GM21528 (cell line): ENCODE measurements at regions not wholly inside any gene's neighbourhood (a gene's known extent, or its start where the extent isn't known, plus 50 kb on each side); places are given as distances from the start of the nearest gene placed in this dataset.
"Not testable (repeated sequence)": the region's sequence is repeated elsewhere in the genome, so short reads cannot be mapped to it uniquely, and the experiment has no call there.

Experiments
- ATAC-seq: cut with Tn5 transposase; IDR thresholded peaks from one replicate; pipeline ENCODE4 v1.9.1; 2021; ENCODE audit warnings: mild to moderate bottlenecking, moderate library complexity; ENCODE audit not compliant: unreplicated experiment, low FRiP score

GRCh38 chrX:137646472-137646871 is 80.5 kb downstream of the ZIC3 start:
- no peak for ATAC-seq

- no peak for ATAC-seq
Measured at GRCh38 chrX:137651647-137652046, 85.7 kb downstream of the ZIC3 start.

GRCh38 chrX:137652086-137652485 is 86.2 kb downstream of the ZIC3 start:
- no peak for ATAC-seq

GRCh38 chrX:137654481-137654880 is 88.6 kb downstream of the ZIC3 start:
- ATAC-seq = no peak

GRCh38 chrX:137667776-137668175 is 101.8 kb downstream of the ZIC3 start:
- no peak for ATAC-seq

GRCh38 chrX:137684591-137684990 is 118.7 kb downstream of the ZIC3 start:
- ATAC-seq = no peak

GRCh38 chrX:137695417-137695816 is 129.5 kb downstream of the ZIC3 start:
- no peak for ATAC-seq

- ATAC-seq = no peak
Measured at GRCh38 chrX:137707348-137707747, 141.4 kb downstream of the ZIC3 start.

GRCh38 chrX:137742846-137743245 is 176.9 kb downstream of the ZIC3 start:
- no peak for ATAC-seq

- no peak for ATAC-seq
Measured at GRCh38 chrX:137743414-137743813, 177.5 kb downstream of the ZIC3 start.

GRCh38 chrX:137746289-137746688 is 180.4 kb downstream of the ZIC3 start:
- ATAC-seq = no peak

GRCh38 chrX:137747244-137748043 is 181.5 kb downstream of the ZIC3 start:
- no peak for ATAC-seq

GRCh38 chrX:137748827-137749226 is 182.9 kb downstream of the ZIC3 start:
- no peak for ATAC-seq

GRCh38 chrX:137749246-137749645 is 183.3 kb downstream of the ZIC3 start:
- ATAC-seq = no peak

GRCh38 chrX:137771537-137771936 is 205.6 kb downstream of the ZIC3 start:
- ATAC-seq = no peak

GRCh38 chrX:137792214-137792613 is 226.3 kb downstream of the ZIC3 start:
- ATAC-seq = no peak

GRCh38 chrX:137797926-137798325 is 232.0 kb downstream of the ZIC3 start:
- ATAC-seq = not testable (repeated sequence)

GRCh38 chrX:137823257-137823656 is 257.3 kb downstream of the ZIC3 start:
- no peak for ATAC-seq

- no peak for ATAC-seq
Measured at GRCh38 chrX:137847376-137847775, 281.4 kb downstream of the ZIC3 start.

GRCh38 chrX:137848266-137848905 is 282.5 kb downstream of the ZIC3 start:
- ATAC-seq = no peak

- ATAC-seq = no peak
Measured at GRCh38 chrX:137852502-137852901, 286.6 kb downstream of the ZIC3 start.

- ATAC-seq = no peak
Measured at GRCh38 chrX:137855490-137855889, 289.6 kb downstream of the ZIC3 start.
